WI38 (cell line): ENCODE measurements at regions not wholly inside any gene's neighbourhood (a gene's known extent, or its start where the extent isn't known, plus 50 kb on each side); places are given as distances from the start of the nearest gene placed in this dataset.
"Not testable (repeated sequence)": the region's sequence is repeated elsewhere in the genome, so short reads cannot be mapped to it uniquely, and the experiment has no call there.

Experiments used
- H3K4me3 ChIP-seq: 2 replicates; pipeline ENCODE4 v1.5.1; 2011; ENCODE audit warnings: low read depth, mild to moderate bottlenecking, control low read depth, low read length
- TF ChIP-seq, protein P1 (sequence below): IDR thresholded peaks from 2 replicates; pipeline ENCODE4 v1.5.1; 2012; ENCODE audit warnings: low read depth, mild to moderate bottlenecking, control low read depth, low read length

DNA sequence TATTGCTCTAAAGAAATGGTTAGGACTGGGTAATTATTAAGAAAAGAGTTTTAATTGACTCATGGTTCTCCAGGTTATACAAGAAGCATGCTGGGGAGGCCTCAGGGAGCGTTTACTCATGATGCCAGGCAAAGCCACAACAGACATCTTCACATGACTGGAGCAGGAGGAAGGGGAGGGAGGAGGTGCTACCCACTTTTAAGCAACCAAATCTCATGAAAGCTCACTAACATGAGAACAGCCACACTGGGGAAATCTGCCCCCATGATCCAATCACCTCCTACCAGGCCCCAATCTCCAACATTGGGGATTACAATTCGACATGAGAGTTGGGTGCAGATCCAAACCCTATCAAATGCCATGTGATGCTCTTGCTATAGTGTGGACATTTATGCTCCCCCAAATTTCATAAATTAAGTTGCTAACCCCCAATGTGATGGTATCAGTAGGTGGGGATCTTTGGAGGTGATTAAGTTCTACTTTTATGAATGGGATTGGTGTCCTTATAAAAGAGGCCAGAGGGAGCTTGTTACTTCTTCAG, 773.6 kb upstream of the CDH10 start:
- TF ChIP-seq, protein P1, sequence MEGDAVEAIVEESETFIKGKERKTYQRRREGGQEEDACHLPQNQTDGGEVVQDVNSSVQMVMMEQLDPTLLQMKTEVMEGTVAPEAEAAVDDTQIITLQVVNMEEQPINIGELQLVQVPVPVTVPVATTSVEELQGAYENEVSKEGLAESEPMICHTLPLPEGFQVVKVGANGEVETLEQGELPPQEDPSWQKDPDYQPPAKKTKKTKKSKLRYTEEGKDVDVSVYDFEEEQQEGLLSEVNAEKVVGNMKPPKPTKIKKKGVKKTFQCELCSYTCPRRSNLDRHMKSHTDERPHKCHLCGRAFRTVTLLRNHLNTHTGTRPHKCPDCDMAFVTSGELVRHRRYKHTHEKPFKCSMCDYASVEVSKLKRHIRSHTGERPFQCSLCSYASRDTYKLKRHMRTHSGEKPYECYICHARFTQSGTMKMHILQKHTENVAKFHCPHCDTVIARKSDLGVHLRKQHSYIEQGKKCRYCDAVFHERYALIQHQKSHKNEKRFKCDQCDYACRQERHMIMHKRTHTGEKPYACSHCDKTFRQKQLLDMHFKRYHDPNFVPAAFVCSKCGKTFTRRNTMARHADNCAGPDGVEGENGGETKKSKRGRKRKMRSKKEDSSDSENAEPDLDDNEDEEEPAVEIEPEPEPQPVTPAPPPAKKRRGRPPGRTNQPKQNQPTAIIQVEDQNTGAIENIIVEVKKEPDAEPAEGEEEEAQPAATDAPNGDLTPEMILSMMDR = no peak
- H3K4me3 ChIP-seq = no peak overlapping the region

DNA sequence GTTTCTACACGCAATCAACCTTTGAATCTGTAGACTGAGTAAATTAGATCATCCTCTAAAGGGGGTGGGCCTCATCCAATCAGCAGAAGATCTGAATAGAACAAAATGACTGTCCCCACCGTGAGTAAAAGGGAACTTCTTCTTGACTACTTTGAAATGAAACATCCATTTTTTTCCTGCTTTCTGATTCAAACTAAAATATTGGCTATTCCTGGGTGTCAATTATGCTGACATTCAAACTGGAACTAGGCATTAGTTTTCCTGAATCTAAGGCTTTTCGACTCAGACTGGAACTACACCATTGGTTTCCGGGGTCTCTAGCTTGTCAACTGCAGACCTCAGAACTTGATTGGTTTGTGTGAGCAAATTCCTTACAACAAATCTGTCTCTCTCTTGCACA, 772.2 kb upstream of the CDH10 start:
- H3K4me3 ChIP-seq = no peak overlapping the region
- TF ChIP-seq, protein P1 = no peak

DNA sequence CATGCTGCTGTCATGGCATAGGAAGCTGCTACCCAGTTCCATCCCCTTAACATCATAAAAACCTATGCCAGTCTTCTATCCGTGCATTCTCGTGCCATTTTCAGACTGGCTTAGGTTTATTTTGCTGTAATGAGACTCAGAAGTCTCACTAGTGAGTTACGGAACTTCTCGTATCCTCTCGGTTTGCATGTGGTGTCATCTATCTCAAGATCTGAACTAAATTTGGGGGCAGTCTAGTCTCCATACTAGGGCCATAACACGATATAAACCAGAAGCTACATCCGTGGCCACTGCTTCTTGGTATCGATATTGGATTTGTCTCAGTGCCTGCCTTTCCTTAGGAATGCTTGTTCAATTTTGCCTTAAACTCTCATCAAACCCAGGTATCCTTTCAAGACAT, 771.2 kb upstream of the CDH10 start:
- no peak overlapping the region for H3K4me3 ChIP-seq
- TF ChIP-seq, protein P1 = no peak

DNA sequence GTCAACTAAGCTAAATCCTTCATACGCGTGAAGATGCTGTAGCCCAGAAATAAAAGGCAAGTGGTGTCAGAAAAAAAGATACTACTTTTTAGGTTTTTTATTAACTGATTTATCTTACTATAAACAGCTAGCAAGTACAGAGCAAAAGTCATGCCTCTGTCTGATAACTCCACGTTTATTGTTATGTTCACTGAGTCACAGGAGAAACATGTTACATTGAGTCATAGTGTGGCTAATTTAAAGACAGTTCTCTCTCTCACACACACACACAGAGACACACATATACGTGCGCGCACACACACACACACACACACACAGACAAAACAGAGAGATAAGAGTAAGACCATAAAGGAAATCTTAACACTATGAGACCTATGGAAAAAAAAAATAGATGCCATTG, 770.0 kb upstream of the CDH10 start:
- TF ChIP-seq, protein P1 = no peak
- no peak overlapping the region for H3K4me3 ChIP-seq

DNA sequence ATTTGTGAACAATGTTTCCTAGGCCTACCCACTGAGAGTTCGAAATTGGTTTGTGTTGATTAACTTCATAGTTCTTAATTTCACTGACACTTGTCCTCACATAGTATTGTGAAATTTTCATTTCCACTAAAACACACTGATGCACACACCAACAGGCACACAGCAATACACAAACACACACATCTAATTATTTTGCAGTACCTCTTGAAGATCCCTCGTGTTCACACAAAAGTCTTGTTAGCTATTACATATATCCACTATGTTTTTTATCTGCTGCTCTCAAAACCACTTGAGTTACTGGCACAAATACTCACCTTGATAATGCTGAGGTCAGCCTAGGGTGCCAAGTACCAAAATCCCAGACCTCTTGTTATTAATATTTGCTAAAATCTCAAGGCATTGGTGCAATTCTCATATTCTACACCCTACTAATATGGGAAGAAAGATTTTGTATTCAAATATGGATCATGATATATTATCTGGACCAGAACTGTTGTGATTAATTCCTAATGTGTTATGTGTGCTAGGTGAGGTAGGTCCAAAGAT, 767.4 kb upstream of the CDH10 start:
- TF ChIP-seq, protein P1 = no peak
- no peak overlapping the region for H3K4me3 ChIP-seq

DNA sequence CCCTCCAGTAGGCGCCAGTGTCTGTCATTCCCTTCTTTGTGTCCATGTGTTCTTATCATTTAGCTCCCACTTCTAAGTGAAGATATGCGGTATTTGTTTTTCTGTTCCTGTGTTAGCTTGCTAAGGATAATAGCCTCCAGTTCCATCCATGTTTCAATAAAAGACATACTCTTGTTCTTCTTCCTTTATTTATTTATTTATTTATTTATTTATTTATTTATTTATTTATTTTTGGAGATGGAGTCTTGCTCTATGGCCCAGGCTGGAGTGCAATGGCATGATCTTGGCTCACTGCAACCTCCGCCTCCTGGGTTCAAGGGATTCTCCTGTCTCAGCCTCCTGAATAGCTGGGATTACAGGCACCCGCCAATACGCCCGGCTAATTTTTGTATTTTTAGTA, 762.6 kb upstream of the CDH10 start:
- H3K4me3 ChIP-seq = not testable (repeated sequence)

DNA sequence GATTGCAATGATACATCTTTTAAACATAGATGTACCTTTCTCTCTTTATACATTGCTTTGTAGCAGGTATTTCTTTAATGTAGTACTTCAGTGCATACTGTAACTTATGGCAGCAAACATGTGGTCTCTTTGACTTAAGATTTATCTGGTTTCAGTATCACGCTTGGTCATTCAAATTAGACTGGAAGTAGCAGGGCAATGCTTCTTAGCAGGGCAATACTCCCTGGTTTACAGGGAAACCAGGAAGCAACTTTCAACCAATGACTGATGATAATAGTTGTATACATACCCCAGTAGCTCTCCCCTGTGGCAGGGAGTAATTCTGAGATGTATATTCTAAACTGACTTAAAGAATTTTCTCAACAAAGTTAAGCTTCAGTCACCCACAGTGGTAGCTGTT, 761.1 kb upstream of the CDH10 start:
- TF ChIP-seq, protein P1 = no peak
- no peak overlapping the region for H3K4me3 ChIP-seq

DNA sequence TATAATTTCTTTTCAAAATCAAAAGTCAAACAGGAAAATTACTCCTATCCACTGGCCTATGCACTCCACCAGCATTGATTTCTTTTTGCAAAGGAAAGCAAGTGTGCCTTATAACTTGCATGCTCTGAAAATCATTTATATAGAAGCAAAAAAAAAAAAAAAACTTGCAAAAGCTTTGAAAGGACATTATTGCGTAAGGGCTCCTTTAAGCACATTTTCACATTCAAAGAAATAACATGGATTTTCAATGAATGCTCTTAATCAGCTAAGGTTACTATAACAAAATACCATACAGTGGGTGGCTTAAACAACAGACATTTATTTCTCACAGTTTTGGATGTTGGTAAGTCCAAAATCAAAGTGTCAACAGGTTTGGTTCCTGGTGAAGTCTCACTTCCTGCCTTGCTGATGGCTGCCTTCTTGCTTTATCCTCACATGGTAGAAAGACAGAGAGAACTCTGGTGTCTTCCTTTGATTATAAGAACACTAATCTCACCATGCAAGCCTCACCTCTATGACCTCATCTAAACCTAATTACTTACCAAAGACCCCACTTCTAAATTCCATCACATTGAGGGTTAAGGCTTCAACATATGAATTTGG, 755.2 kb upstream of the CDH10 start:
- no peak overlapping the region for H3K4me3 ChIP-seq
- TF ChIP-seq, protein P1 = no peak
